ENCODE measurements at regions not wholly inside any gene's neighbourhood (a gene's known extent, or its start where the extent isn't known, plus 50 kb on each side); places are given as distances from the start of the nearest gene placed in this dataset.
"Not testable (repeated sequence)": the region's sequence is repeated elsewhere in the genome, so short reads cannot be mapped to it uniquely, and the experiment has no call there.

DNA sequence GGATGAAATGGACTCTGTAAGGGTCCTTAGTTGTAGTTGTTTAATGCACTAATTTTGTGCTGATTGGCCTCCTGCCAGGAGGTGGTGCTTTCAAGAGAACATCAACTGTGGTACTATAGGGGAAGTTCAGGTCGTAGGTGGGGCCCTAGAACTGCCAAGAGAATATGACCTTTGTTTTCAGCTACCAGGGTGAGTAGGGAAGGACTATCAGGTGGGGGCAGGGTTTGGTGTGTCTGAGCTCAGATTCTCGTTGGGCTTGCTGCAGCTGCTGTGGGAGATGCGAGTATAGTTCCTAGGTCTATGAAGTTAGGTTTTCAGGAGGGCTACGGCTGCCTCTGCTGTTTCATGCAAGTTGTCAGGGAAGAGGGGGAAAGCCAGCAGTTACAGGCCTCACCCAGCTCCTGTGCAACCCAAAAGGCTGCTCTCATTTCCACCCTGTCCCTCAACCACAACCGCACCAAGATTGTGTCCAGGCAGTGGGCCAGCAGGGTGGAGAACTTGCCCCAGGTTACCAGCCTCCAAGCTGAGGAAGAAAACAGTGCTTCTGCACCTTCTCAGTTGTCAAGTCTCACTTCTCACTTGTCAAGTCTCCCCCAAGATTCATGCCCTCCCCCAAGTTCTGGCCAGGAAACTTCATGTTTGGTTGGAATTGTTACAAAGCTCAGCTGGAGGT is 626.5 kb upstream of the MAP3K7 start:
- no peak for DNase-seq (ENCODE audit: low read depth in 2 of 3, low spot score in 2 of 3)

DNA sequence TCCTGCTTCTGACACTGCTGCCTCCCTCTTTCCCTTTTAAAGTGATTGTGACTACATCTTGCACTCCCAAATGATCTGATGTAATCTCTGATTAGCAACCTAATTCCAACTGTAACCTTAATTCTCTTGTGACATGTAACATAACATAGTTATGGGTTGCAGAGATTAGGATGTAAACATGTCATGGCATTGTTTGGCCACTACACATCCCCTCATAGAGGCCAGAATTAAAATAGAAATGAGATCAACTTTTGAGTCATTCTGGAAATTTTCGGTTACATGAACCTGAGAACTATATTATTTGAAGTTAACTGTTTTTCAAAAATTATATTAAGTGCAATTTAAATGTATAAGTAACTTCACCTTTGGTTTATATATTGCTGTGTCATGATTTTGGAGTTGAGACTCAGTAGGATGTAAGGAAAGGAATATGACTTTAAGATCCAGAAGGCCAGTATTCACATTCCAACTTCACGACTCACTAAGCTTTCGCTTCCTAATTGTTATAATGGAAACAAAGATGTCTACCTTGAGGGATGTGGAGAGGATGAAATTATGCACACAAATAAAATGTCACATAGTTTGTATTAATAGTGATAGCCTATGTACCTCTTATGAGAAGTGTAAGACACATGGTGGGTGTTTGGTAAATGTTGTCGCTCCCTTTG is 611.9 kb upstream of the MAP3K7 start:
- DNase-seq (ENCODE audit: low read depth in 2 of 3, low spot score in 2 of 3) = no peak

DNA sequence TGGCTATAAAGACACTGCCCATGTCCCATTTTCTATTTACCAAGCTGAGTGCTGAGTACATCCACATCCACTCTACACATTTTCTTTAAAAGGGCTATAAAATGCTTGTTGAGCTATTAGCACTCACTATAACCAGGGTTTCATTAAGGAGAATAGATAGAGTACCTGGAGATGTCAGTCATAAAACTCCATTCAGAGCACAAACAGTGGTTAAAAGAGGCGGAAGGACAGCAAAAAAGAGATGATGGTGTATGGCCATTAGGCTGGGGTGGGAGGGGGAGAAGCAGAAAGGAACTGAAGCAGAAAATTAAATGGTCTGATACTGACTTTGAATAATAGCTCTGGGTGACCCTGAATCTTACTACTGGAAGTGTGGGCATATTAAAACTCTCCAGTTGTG is 609.9 kb upstream of the MAP3K7 start:
- no peak for DNase-seq (ENCODE audit: low read depth in 2 of 3, low spot score in 2 of 3)

DNA sequence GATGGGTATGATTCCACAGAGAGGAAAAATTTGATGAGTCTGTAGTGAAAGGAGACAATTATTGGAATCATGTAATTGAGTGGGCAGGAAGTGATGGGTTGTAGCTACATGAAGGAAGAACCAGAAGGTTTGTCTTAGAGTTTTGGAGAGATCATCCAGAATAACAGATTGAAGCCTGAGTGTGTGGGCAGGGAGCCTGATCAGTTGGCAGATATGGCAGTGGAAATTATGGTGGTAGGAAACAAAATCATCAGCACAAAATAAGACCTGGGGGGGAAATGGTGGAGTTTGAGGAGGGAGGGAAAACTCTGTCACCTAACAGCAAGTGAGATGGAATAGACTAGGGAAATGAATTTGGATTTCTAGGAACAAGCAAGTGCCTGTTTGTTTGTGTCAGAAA is 606.6 kb upstream of the MAP3K7 start:
- no peak for DNase-seq (ENCODE audit: low read depth in 2 of 3, low spot score in 2 of 3)

DNA sequence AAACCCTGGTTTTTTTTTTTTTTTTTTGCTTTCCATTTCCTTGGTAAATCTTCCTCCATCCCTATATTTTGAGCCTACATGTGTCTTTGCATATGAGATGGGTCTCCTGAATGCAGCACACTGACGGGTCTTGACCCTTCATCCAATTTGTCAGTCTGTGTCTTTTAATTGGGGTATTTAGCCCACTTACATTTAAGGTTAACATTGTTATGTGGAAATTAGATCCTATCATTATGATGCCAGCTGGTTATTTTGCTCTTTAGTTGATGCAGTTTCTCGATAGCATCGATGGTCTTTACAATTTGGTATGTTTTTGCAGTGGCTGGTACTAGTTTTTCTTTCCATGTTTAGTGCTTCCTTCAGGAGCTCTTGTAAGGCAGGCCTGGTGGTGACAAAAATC is 603.2 kb upstream of the MAP3K7 start:
- DNase-seq (ENCODE audit: low read depth in 2 of 3, low spot score in 2 of 3) = not testable (repeated sequence)

DNA sequence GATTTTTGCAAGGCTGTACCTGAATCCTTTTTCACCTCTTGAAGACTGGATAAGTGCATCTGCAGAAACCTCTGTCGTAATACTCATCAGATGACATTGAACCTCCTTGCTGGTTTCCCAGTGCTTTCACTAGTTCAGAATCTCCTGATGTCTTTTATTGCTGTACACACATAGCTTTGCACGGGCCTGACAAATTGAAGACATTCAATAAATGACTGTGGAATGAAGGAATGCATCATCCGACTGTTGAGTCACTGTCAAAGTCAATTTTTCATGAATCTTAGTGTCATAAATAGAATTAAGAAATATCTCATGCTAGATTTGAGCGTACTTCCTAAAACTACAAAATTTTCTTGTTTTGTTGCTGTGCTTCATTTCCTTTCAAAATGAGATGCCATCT is 598.2 kb upstream of the MAP3K7 start:
- no peak for DNase-seq (ENCODE audit: low read depth in 2 of 3, low spot score in 2 of 3)

DNA sequence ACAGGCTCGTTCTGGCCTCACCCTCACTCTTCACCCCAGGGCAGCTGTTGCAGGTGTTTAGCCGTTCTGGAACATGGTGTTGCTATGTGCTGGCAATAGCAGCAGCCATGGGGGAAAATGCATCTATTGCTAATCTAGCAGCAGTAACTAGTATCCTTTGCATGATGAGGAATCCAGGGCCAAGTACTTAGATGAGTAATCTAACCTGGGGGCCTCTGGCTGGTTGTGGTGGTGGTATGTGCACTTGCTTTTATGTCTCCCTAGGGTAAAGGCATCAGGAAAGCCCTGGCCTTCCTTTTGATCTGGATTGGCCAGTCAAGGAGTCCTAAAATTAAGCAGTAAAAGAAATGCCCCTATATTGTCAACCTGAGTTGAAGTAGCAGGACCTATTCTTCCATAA is 594.5 kb upstream of the MAP3K7 start:
- DNase-seq (ENCODE audit: low read depth in 2 of 3, low spot score in 2 of 3) = no peak

DNA sequence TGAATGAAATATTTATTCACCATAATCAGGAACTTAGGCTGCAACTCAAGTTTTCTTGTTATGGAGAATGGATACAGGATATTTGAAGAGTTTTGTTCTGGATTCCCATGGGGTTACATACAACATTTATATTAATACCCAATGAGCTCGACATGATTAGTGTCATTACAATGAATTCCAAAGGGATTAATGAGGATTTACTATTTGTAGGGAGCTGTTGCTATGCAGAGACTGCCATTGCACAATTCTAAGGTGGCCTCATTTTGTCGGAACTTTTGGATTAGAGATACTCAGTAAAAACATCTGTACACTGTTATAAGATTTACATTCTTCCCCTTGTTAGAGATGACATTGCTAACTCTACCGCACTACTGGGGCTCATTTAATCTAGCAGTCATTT is 586.8 kb upstream of the MAP3K7 start:
- DNase-seq (ENCODE audit: low read depth in 2 of 3, low spot score in 2 of 3) = no peak

DNA sequence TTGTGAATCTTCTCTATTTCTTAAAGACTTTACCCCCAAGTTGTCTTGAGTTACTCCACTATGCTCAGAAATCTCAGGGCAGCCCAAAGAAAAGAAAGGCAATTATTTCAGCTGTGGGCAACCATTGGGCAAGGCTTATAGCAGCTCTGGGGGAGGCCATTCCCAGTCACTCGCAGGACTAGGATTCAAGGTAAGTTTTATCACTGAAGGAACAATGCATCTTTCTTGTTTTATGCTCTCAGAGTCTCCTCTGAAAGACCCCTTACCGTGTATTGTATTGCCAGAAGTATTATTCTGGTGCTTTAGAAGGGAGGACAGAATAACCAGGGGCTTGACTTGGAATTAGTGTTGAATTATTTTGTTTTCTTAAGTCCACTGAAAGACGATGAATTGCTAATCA is 586.3 kb upstream of the MAP3K7 start:
- DNase-seq (ENCODE audit: low read depth in 2 of 3, low spot score in 2 of 3) = no peak

DNA sequence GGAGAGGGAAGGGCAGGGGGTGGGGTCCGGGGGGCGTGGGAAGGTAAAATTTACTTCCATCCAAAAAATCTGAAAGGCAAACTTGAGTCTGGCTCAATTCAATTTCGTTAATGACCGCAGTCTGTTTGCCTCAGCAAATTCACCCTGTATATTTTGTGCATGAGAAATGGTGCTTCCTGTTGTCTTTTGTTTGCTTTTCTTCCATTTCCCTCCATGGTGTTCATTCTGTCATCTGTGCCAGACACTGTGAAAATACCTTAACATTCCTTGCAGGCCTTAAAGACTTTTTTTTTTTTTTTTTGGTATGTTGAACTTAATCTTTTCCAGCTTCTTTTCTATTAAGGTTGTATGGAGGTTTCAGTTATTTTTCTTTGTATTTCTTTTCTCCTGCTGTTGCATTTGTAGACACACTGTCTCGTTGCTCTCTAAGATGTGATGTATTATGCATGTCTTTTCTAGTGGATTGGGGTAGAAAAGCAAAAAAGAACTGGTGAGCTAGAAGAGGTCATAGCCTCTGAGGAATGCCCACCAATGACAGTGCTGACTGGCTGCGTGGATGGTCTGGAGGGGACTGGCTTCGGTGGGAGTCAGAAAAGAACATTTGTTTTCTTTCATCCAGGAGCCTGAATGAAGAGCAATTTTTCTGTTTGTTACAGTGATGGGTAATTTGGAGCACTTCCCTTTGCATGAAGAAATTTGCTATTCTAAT is 585.0 kb upstream of the MAP3K7 start:
- no peak for DNase-seq (ENCODE audit: low read depth in 2 of 3, low spot score in 2 of 3)

DNA sequence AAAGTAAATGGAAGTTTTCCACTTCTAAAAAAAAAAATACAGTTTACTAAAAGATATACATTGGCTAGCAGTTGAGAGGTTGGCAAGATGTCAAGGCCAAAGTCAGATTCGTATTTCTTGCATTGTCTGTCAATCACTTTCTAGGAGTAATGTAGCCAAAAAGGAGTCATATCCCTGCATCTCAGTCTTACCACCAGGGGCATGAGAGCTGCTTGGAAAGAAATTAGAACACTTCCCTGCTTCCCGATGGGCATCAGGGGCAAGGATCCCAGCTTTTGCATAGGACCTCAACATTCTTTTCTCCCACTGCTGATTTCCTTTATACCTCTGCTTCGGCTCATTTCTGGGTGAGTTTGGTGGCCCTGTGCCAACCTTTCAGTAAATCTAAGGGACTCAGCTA is 581.0 kb upstream of the MAP3K7 start:
- no peak for DNase-seq (ENCODE audit: low read depth in 2 of 3, low spot score in 2 of 3)

DNA sequence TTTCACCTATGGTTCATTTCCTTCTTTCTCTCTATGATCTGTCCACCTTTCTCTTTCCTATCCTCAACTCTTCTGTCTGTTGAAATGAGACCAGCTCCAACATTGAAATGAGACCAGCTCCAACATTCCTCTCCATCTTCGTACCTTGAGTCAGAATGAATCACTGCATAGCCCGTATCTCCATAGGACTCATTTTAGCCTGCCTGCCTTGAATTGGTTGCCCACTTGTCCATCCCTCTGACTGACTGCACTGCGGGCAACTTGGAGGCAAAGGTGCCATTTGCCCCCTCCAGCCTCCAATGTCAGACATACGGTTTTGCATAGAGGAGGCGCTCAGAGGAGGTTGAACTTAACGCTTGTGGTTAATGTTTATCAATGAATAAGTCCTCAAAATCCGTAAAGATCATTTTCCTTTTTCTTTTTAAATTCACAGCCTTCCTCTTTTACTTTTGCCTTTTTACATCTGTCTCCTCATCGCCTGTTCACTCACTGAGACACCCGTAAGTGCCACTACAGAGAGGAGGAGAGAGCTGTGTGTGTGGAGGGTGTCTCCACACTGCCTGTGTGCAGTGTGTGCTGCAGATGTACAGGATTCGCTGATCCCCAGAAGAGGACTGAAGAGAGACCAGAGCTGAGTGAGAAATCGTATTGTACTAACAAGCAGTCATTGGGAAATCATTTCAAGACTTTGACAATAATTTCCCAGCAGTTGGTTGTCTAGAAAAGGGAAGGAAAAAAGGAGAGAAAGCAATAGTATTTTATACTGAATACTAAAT is 579.6 kb upstream of the MAP3K7 start:
- no peak for DNase-seq (ENCODE audit: low read depth in 2 of 3, low spot score in 2 of 3)

DNA sequence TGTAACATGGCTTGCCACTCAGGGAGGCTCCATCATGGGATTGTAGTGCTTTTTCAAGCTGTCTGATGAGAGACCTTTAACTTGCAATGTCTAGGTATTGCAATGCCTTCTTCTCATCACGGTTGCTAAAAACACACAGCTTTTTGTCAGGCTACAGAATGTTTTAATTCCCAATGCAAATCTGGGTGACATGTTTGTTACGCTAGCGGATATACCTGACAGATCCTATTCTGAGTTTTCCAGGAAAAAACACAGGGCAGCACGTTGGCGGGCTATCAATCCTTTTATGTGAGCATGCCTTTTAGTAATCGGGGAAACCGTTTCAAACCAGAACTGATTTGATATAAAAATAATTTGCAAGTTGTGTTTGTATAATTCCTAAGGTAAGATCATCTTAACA is 577.2 kb upstream of the MAP3K7 start:
- no peak for DNase-seq (ENCODE audit: low read depth in 2 of 3, low spot score in 2 of 3)

DNA sequence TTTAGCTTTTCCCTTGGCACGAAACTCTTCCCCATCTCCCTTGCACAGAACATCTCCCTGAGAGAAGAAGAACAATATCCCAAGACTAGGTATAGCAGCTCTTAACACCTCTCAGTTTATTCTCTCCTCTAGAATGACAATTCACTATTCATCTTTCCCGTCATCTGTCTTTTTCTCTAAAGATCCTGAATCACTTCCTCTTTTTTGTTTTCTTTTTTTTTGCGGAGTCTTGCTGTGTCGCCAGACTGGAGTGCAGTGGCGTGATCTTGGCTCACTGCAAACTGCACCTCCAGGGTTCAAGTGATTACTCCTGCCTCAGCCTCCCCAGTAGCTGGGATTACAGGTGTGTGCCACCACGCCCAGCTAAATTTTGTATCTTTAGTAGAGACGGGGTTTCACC is 574.4 kb upstream of the MAP3K7 start:
- DNase-seq (ENCODE audit: low read depth in 2 of 3, low spot score in 2 of 3) = peak in 1 of 3 donors; percentile 13

DNA sequence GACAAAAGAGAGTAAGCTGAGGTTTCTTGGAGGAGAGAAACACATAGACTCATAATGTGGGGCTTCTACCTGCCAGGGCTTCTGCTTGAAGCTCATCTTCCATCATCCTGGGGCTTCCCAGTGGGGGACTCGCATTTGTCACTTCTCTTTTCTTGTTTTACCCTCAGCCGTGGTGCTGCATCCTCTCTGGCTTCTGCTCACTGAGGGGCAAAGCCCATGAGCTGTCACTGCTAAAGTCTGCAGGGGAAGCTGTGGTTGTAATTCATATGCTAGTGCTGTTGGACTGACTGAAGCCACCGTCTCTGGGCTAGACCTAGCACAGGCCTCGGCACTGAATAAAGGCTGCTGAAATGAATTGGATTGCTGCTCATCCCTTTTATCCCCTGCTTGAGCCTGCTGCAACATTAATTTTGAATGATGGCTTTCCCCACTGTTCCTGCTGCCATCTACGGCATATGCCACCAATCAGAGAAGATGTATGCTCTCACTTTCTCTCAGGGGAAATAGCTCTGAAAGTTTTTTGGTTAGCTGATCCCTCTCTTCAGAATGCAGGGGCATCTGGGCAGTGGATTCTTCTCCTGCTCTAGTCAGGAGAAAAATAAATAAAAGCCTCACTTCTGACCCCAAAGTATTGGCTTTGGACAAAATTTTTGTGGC is 568.4 kb upstream of the MAP3K7 start:
- peak in 1 of 3 donors; percentile 30 for DNase-seq (ENCODE audit: low read depth in 2 of 3, low spot score in 2 of 3)

DNA sequence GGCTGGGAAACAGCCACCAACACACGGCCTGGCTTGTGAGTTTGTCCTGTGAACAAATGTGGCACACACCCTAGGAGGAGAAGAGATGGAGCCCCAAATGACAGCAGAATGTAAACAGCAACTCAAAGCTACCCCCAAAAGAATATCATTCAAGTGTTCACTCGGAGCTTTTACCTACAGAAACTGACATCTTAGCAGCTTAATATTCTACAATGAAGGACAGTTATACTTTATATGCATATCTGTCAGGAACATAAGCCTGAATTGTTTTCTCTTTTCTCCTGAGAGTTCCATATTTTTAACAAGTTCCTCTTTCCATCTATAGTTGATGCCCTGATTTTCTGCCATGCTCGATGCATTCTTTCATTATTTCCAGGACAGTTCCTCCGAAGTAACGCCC is 566.0 kb upstream of the MAP3K7 start:
- no peak for DNase-seq (ENCODE audit: low read depth in 2 of 3, low spot score in 2 of 3)

DNA sequence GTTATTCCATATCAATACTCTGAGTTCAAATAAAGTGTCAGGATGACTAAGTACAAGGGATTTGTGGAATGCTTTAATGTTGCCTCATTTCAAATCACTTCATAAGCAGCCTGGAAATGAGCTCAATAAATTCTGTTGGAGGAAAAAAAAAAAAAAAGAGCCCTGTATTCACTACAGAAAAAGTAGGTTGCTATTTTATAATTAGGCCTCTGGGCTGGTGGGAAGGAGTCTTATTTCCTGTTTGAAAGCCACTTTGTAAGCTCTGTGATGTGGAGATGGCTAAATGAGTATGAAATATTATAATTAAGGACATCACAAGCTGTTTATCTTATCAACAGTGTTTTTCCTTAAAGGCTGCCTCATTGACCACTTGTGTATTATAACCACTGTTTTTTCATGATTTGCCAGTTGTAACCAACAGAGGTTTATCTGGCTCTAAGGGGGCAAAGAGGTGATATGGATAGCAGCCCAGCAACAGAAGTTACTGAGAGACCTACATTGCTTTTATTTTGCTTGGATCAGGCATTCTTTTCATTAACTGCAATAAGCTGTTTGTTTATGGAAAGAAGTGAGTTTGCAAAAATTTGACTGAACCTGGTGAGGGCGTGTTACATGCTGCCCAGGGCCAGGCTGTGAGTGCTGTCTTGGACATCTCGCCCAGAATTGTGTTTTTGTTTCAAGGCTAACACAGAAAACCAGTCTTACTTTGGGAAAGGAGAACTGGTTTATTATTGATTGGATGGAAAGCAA is 563.3 kb upstream of the MAP3K7 start:
- DNase-seq (ENCODE audit: low read depth in 2 of 3, low spot score in 2 of 3) = no peak

DNA sequence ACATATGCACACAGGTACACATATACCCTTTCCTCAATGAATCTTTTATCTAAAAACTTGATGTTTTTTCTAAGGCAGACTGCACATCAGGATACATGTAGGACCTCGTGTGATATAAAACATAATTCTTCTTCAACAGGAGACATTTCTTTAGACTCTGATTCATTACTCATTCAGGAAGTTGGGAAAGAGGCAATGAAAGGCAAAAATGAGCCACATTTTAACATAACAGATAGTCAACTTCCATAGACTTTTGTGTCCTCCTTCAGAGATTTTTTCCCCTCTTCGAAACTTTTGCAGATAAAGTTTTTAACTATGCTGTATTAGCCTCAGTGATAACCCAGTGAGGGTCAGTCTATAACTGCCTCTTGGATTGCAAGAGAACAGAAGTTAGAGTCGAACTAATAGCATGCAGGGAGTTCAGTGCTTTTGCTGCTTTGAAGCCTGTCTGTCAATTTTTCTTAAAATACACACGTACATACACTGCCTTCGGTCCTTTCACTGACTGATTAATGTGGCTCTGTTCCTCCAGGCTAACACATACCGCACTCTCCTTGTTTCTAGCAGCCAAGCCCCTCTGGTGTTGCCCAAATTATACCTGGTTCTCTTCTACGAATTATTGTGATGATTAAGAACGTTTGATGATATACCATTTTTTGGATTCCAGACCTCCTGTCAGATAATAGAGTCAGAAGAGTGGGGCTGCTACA is 562.5 kb upstream of the MAP3K7 start:
- no peak for DNase-seq (ENCODE audit: low read depth in 2 of 3, low spot score in 2 of 3)

DNA sequence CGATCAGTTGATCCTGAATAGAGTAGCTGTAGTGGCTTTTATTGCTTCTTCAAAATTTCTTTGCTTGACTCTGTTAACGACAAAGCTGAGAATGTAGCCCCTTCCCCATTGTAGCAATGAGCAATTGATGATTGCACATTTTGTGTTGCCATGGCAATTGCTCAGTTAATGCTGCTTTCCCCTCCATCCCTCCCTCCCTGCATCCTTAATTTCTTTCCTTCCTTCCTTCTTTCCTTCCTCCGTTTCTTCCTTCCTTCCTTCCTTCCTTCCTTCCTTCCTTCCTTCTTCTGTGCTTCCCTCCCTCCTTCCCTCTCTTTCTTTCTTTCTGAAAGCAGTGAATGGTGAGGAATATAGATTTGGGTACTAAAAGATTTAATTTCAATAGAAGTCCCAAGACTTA is 557.3 kb upstream of the MAP3K7 start:
- DNase-seq (ENCODE audit: low read depth in 2 of 3, low spot score in 2 of 3) = no peak

DNA sequence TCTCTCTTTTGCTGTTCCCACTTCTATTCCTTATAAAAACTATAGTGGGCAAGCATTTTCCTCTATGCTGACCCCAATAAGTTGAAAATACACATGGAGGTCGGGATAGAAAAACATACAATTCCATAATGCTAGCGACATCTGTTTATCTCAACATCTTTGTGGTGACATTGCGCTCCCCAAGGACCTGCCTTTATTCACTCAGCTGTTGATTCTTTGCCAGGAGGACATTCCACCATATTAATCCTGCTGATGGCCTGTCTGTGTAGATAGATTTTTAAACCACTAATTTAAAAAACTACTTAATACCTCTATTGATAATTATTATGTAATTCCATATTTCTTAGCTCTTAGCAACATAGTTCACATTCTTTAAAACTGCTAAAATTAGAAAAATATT is 555.3 kb upstream of the MAP3K7 start:
- no peak for DNase-seq (ENCODE audit: low read depth in 2 of 3, low spot score in 2 of 3)
